ENCODE measurements at regions not wholly inside any gene's neighbourhood (a gene's known extent, or its start where the extent isn't known, plus 50 kb on each side); places are given as distances from the start of the nearest gene placed in this dataset.

GRCh38 chr13:77999746-78000145 lies 81.1 kb upstream of the EDNRB start:
- DNase-seq (no peak), ATAC-seq (ENCODE audit: low read depth) (no peak)
- Mint-ChIP-seq H3K9me3 (ENCODE audit: insufficient read depth) (peaks cover 6% of the 10 kb centered on the region), H3K4me1 (no peaks in the 10 kb centered on the region), H3K27ac (no peak overlapping the region), H3K27me3 (peaks cover 10% of the 10 kb centered on the region), H3K4me3 (no peak overlapping the region)
- ChIA-PET CTCF (no interaction called here), POLR2A (no interaction called here)
- no peak overlapping the region for H3K9ac ChIP-seq (ENCODE audit: low read length)
- peaks cover 0 to 4% (median 0%) of the 10 kb centered on the region in 4 experiments for H3K27me3 ChIP-seq (replicated peaks in 1 of 4; ENCODE audit: control extremely low read depth in 1 of 4, control insufficient read depth in 3 of 4, insufficient read depth in 4 of 4, low read length in 3 of 4)
- intact Hi-C loops (cut with micrococcal nuclease), result no loop called here
- no peaks in the 10 kb centered on the region for H4K20me1 ChIP-seq (ENCODE audit: control insufficient read depth, insufficient read depth, low read length, poor library complexity, severe bottlenecking)
- H3K9me3 ChIP-seq (ENCODE audit: control extremely low read depth in 1 of 3, control insufficient read depth in 2 of 3, insufficient read depth in 1 of 3, low read length in 2 of 3), result peaks cover 0 to 2% (median 0%) of the 10 kb centered on the region in 3 donors
- H3K36me3 ChIP-seq (replicated peaks in 1 of 2; ENCODE audit: control extremely low read depth in 1 of 2, control insufficient read depth in 1 of 2, extremely low read depth in 1 of 2, insufficient read depth in 2 of 2, low read length in 1 of 2), result no peaks in the 10 kb centered on the region
- H3K4me2 ChIP-seq (replicated peaks; ENCODE audit: low read depth, low read length, poor library complexity, severe bottlenecking), result no peak overlapping the region
- no peak overlapping the region for H2AFZ ChIP-seq (ENCODE audit: insufficient read depth, low read depth, low read length, poor library complexity, severe bottlenecking)
- TF ChIP-seq CTCF (IDR thresholded peaks at IDR 0.05) (no peak), EZH2 (IDR thresholded peaks at IDR 0.05; ENCODE audit: borderline replicate concordance, insufficient read depth, low read depth, low read length, poor library complexity, severe bottlenecking) (no peak)
- no peaks in the 10 kb centered on the region for H3K79me2 ChIP-seq (ENCODE audit: control insufficient read depth, insufficient read depth, low read length)
- H3K27ac ChIP-seq (ENCODE audit: low read length in 2 of 2), result no peak overlapping the region
- H3K4me1 ChIP-seq (ENCODE audit: control insufficient read depth in 2 of 2, insufficient read depth in 2 of 2, low read length in 2 of 2), result no peaks in the 10 kb centered on the region
- H3K4me3 ChIP-seq (ENCODE audit: control extremely low read depth in 1 of 5, extremely low read depth in 1 of 5, insufficient read depth in 1 of 5, low read depth in 2 of 5, low read length in 4 of 5), result no peak overlapping the region

GRCh38 chr13:77994166-77994565 lies 75.5 kb upstream of the EDNRB start:
- Mint-ChIP-seq H3K4me3 (no peak overlapping the region), H3K27me3 (peaks cover 6% of the 10 kb centered on the region), H3K27ac (no peak overlapping the region), H3K4me1 (no peaks in the 10 kb centered on the region), H3K9me3 (ENCODE audit: insufficient read depth) (no peaks in the 10 kb centered on the region)
- WGBS (ENCODE audit: insufficient coverage), result 100% methylated on average over 1 of the region's 3 CpGs
- no peak overlapping the region for H2AFZ ChIP-seq (ENCODE audit: insufficient read depth, low read depth, low read length, poor library complexity, severe bottlenecking)
- ATAC-seq (ENCODE audit: low read depth) (no peak), DNase-seq (no peak)
- TF ChIP-seq CTCF (IDR thresholded peaks at IDR 0.05), result no peak
- no peaks in the 10 kb centered on the region for H3K79me2 ChIP-seq (ENCODE audit: control insufficient read depth, insufficient read depth, low read length)
- CTCF ChIA-PET, result no interaction called here
- no peaks in the 10 kb centered on the region for H3K4me1 ChIP-seq (ENCODE audit: control insufficient read depth in 2 of 2, insufficient read depth in 2 of 2, low read length in 2 of 2)
- H3K27me3 ChIP-seq (replicated peaks in 1 of 4; ENCODE audit: control extremely low read depth in 1 of 4, control insufficient read depth in 3 of 4, insufficient read depth in 4 of 4, low read length in 3 of 4), result no peaks in the 10 kb centered on the region
- peaks cover 0 to 1% (median 0%) of the 10 kb centered on the region in 3 donors for H3K9me3 ChIP-seq (ENCODE audit: control extremely low read depth in 1 of 3, control insufficient read depth in 2 of 3, insufficient read depth in 1 of 3, low read length in 2 of 3)
- H4K20me1 ChIP-seq (ENCODE audit: control insufficient read depth, insufficient read depth, low read length, poor library complexity, severe bottlenecking), result no peaks in the 10 kb centered on the region
- H3K4me2 ChIP-seq (replicated peaks; ENCODE audit: low read depth, low read length, poor library complexity, severe bottlenecking), result no peak overlapping the region
- POLR2A ChIA-PET, result no interaction called here
- intact Hi-C loops (cut with micrococcal nuclease), result no loop called here
- H3K9ac ChIP-seq (ENCODE audit: low read length), result no peak overlapping the region
- no peak overlapping the region for H3K4me3 ChIP-seq (ENCODE audit: control extremely low read depth in 1 of 5, extremely low read depth in 1 of 5, insufficient read depth in 1 of 5, low read depth in 2 of 5, low read length in 4 of 5)
- no peaks in the 10 kb centered on the region for H3K36me3 ChIP-seq (replicated peaks in 1 of 2; ENCODE audit: control extremely low read depth in 1 of 2, control insufficient read depth in 1 of 2, extremely low read depth in 1 of 2, insufficient read depth in 2 of 2, low read length in 1 of 2)
- H3K27ac ChIP-seq (ENCODE audit: low read length in 2 of 2), result no peak overlapping the region

All from B cell (primary cell).